ENCODE measurements at regions not wholly inside any gene's neighbourhood (a gene's known extent, or its start where the extent isn't known, plus 50 kb on each side); places are given as distances from the start of the nearest gene placed in this dataset.

- H3K27ac Mint-ChIP-seq = no peak overlapping the region
- TF ChIP-seq RELA (CRISPR knock-in tag; IDR thresholded peaks at IDR 0.05; ENCODE audit: borderline replicate concordance) (no peak), ZNF396 (CRISPR knock-in tag; IDR thresholded peaks at IDR 0.05; ENCODE audit: borderline replicate concordance) (no peak), ZNF138 (CRISPR knock-in tag; conservative IDR thresholded peaks at IDR 0.05) (no peak), ESRRA (CRISPR knock-in tag; IDR thresholded peaks at IDR 0.05; ENCODE audit: borderline replicate concordance) (no peak), ZNF416 (CRISPR knock-in tag; IDR thresholded peaks at IDR 0.05) (no peak), NFYB (CRISPR knock-in tag; conservative IDR thresholded peaks at IDR 0.05; ENCODE audit: low read depth) (no peak), SP1 (CRISPR knock-in tag; conservative IDR thresholded peaks at IDR 0.05) (no peak), JAZF1 (CRISPR knock-in tag; IDR thresholded peaks at IDR 0.05) (no peak), MAX (CRISPR knock-in tag; IDR thresholded peaks at IDR 0.05) (no peak), TEAD1 (CRISPR knock-in tag; IDR thresholded peaks at IDR 0.05) (no peak), MLX (CRISPR knock-in tag; IDR thresholded peaks at IDR 0.05) (no peak), JUN (CRISPR knock-in tag; IDR thresholded peaks at IDR 0.05) (no peak), HMGA2 (CRISPR knock-in tag; IDR thresholded peaks at IDR 0.05) (no peak), GABPB1 (CRISPR knock-in tag; IDR thresholded peaks at IDR 0.05) (no peak)
- peaks cover 30% of the 10 kb centered on the region for H3K36me3 Mint-ChIP-seq
- peaks cover 31% of the 10 kb centered on the region for H3K27me3 Mint-ChIP-seq (ENCODE audit: low read depth)
- H3K9me3 Mint-ChIP-seq = peaks cover 38% of the 10 kb centered on the region
- POLR2A ChIA-PET = no interaction called here
- ATAC-seq (no peak), DNase-seq (ENCODE audit: low spot score) (no peak)
- CTCF ChIA-PET = interaction anchor here (0.9 kb wide), 1 partner anchor 147 kb away, joined by 4 read pairs; the partner anchor contains the start of gene ANKRD10
- peaks cover 45% of the 10 kb centered on the region for H3K4me1 Mint-ChIP-seq
- H3K4me3 Mint-ChIP-seq = no peak overlapping the region
These were observed 52.8 kb upstream of the ARHGEF7 start for GRCh38 chr13:111062305-111062704.

- H3K36me3 Mint-ChIP-seq = peaks cover 38% of the 10 kb centered on the region
- ATAC-seq (no peak), DNase-seq (ENCODE audit: low spot score) (no peak)
- peaks cover 23% of the 10 kb centered on the region for H3K27me3 Mint-ChIP-seq (ENCODE audit: low read depth)
- peaks cover 46% of the 10 kb centered on the region for H3K9me3 Mint-ChIP-seq
- H3K4me3 Mint-ChIP-seq = no peak overlapping the region
- H3K27ac Mint-ChIP-seq = no peak overlapping the region
- TF ChIP-seq ZNF423 (CRISPR knock-in tag; IDR thresholded peaks at IDR 0.05) = no peak
- TF ChIP-seq AR (CRISPR knock-in tag; IDR thresholded peaks at IDR 0.05) = no peak
- TF ChIP-seq CTCF (IDR thresholded peaks at IDR 0.05) = no peak
- no peak for TF ChIP-seq SP1 (CRISPR knock-in tag; conservative IDR thresholded peaks at IDR 0.05)
- TF ChIP-seq NR1H2 (CRISPR knock-in tag; IDR thresholded peaks at IDR 0.05) = no peak
- H3K4me1 Mint-ChIP-seq = peaks cover 44% of the 10 kb centered on the region
- CTCF ChIA-PET = no interaction called here
- POLR2A ChIA-PET = no interaction called here
These were observed 53.6 kb upstream of the ARHGEF7 start for GRCh38 chr13:111061358-111062045.
